Hematopoietic multipotent progenitor cell treated with erythropoietin and hydrocortisone succinate and interleukin-3 and kit ligand, for 17 days (in vitro differentiated cells): ENCODE measurements at regions not wholly inside any gene's neighbourhood (a gene's known extent, or its start where the extent isn't known, plus 50 kb on each side); places are given as distances from the start of the nearest gene placed in this dataset.

ENCODE experiments used
- DNase-seq: peaks from one replicate; pipeline ENCODE4 v3.0.0-alpha.2; 2015; ENCODE audit warnings: low spot score

- no peak for DNase-seq
Measured at GRCh38 chr9:13646500-13647021, 367.1 kb upstream of the MPDZ start.

GRCh38 chr9:13645557-13645956 lies 366.1 kb upstream of the MPDZ start:
- DNase-seq: no peak

GRCh38 chr9:13644675-13645074 lies 365.2 kb upstream of the MPDZ start:
- DNase-seq: no peak

- no peak for DNase-seq
Measured at GRCh38 chr9:13642646-13643045, 363.2 kb upstream of the MPDZ start.

- DNase-seq: no peak
Measured at GRCh38 chr9:13629067-13629466, 349.6 kb upstream of the MPDZ start.

- DNase-seq: no peak
Measured at GRCh38 chr9:13628526-13628925, 349.0 kb upstream of the MPDZ start.

- DNase-seq: no peak
Measured at GRCh38 chr9:13627502-13627901, 348.0 kb upstream of the MPDZ start.

- no peak for DNase-seq
Measured at GRCh38 chr9:13627071-13627470, 347.6 kb upstream of the MPDZ start.

- no peak for DNase-seq
Measured at GRCh38 chr9:13626601-13627000, 347.1 kb upstream of the MPDZ start.

- DNase-seq: no peak
Measured at GRCh38 chr9:13621872-13622564, 342.5 kb upstream of the MPDZ start.

- no peak for DNase-seq
Measured at GRCh38 chr9:13616491-13617035, 337.1 kb upstream of the MPDZ start.

- DNase-seq: no peak
Measured at GRCh38 chr9:13615660-13616490, 336.4 kb upstream of the MPDZ start.

GRCh38 chr9:13614060-13614459 lies 334.6 kb upstream of the MPDZ start:
- DNase-seq: no peak

GRCh38 chr9:13613296-13613695 lies 333.8 kb upstream of the MPDZ start:
- DNase-seq: no peak

- no peak for DNase-seq
Measured at GRCh38 chr9:13608451-13608850, 329.0 kb upstream of the MPDZ start.

- no peak for DNase-seq
Measured at GRCh38 chr9:13607481-13608441, 328.3 kb upstream of the MPDZ start.

GRCh38 chr9:13606586-13606985 lies 327.1 kb upstream of the MPDZ start:
- no peak for DNase-seq

GRCh38 chr9:13603921-13604320 lies 324.4 kb upstream of the MPDZ start:
- DNase-seq: no peak

- DNase-seq: no peak
Measured at GRCh38 chr9:13598738-13599137, 319.2 kb upstream of the MPDZ start.

- DNase-seq: no peak
Measured at GRCh38 chr9:13597427-13597826, 317.9 kb upstream of the MPDZ start.

GRCh38 chr9:13597004-13597403 lies 317.5 kb upstream of the MPDZ start:
- no peak for DNase-seq
